Erythroblast (primary cell): ENCODE measurements at regions not wholly inside any gene's neighbourhood (a gene's known extent, or its start where the extent isn't known, plus 50 kb on each side); places are given as distances from the start of the nearest gene placed in this dataset.

Source experiments
- GATA1 ChIP-seq: IDR thresholded peaks from 2 replicates; pipeline ENCODE4 v1.6.1; 2011; ENCODE audit warnings: low read depth, mild to moderate bottlenecking, control low read depth, low read length, moderate library complexity
- POLR2A ChIP-seq: IDR thresholded peaks from 2 replicates; pipeline ENCODE4 v1.6.1; 2011; ENCODE audit warnings: mild to moderate bottlenecking, low read length

DNA sequence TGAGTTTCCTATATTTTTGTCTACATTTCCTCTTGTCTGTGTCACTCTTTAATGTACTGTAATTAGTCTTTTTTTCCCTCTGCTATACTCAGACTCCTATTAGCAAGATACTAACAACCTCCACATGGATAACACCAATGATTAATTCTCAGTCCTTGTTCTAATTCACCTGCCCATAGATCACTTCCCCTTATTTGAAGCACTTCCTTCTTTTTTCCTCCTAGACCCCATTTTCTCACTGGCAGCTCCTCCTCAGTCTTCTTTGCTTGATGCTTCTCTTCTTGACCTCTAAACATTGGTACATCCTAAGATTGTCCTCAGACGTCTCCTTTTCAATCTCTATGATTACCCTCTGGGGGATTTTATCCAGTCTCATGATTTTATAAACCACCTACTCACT is 98.2 kb upstream of the IMMP2L start:
- TF ChIP-seq POLR2A, result no peak
- no peak for TF ChIP-seq GATA1
